ENCODE measurements at regions not wholly inside any gene's neighbourhood (a gene's known extent, or its start where the extent isn't known, plus 50 kb on each side); places are given as distances from the start of the nearest gene placed in this dataset.

- Histone ChIP-seq H3F3A (ENCODE audit: insufficient read depth, low read length) (no peaks in the 10 kb centered on the region), H3K79me2 (ENCODE audit: insufficient read depth, low read length) (no peaks in the 10 kb centered on the region), H3K27ac (ENCODE audit: low read depth, low read length, poor library complexity, severe bottlenecking) (no peak overlapping the region), H4K20me1 (ENCODE audit: insufficient read depth, low read length) (no peaks in the 10 kb centered on the region), H3K9me3 (ENCODE audit: low read length) (no peaks in the 10 kb centered on the region), H3K9ac (ENCODE audit: low read length) (no peak overlapping the region), H3K27me3 (ENCODE audit: insufficient read depth, low read length) (no peaks in the 10 kb centered on the region), H3K4me2 (ENCODE audit: low read length) (no peak overlapping the region), H2AFZ (ENCODE audit: low read length) (no peak overlapping the region), H3K4me3 (ENCODE audit: low read depth, low read length, poor library complexity, severe bottlenecking) (no peak overlapping the region), H3K9me2 (ENCODE audit: low read depth, low read length) (no peaks in the 10 kb centered on the region), H3K4me1 (ENCODE audit: insufficient read depth, low read length, severe bottlenecking) (no peaks in the 10 kb centered on the region), H3K36me3 (ENCODE audit: insufficient read depth, low read length) (no peaks in the 10 kb centered on the region)
- TF ChIP-seq EZH2 (IDR thresholded peaks at IDR 0.05; ENCODE audit: borderline replicate concordance, low read length) (no peak), CTCF (IDR thresholded peaks at IDR 0.05; ENCODE audit: low read length) (no peak)
Observed at GRCh38 chr4:24240655-24241054, 343.7 kb downstream of the DHX15 start.

GRCh38 chr4:24237709-24238108, 346.6 kb downstream of the DHX15 start:
- Histone ChIP-seq H3K27ac (ENCODE audit: low read depth, low read length, poor library complexity, severe bottlenecking) (no peak overlapping the region), H2AFZ (ENCODE audit: low read length) (no peak overlapping the region), H3K79me2 (ENCODE audit: insufficient read depth, low read length) (no peaks in the 10 kb centered on the region), H3K4me1 (ENCODE audit: insufficient read depth, low read length, severe bottlenecking) (no peaks in the 10 kb centered on the region), H3K9me3 (ENCODE audit: low read length) (no peaks in the 10 kb centered on the region), H3F3A (ENCODE audit: insufficient read depth, low read length) (no peaks in the 10 kb centered on the region), H3K9me2 (ENCODE audit: low read depth, low read length) (no peaks in the 10 kb centered on the region), H3K36me3 (ENCODE audit: insufficient read depth, low read length) (no peaks in the 10 kb centered on the region), H3K4me3 (ENCODE audit: low read depth, low read length, poor library complexity, severe bottlenecking) (no peak overlapping the region), H3K9ac (ENCODE audit: low read length) (no peak overlapping the region), H3K27me3 (ENCODE audit: insufficient read depth, low read length) (no peaks in the 10 kb centered on the region), H3K4me2 (ENCODE audit: low read length) (no peak overlapping the region), H4K20me1 (ENCODE audit: insufficient read depth, low read length) (no peaks in the 10 kb centered on the region)
- TF ChIP-seq CTCF (IDR thresholded peaks at IDR 0.05; ENCODE audit: low read length): no peak
- TF ChIP-seq EZH2 (IDR thresholded peaks at IDR 0.05; ENCODE audit: borderline replicate concordance, low read length): no peak

- H2AFZ ChIP-seq (ENCODE audit: low read length): no peak overlapping the region
- H3K79me2 ChIP-seq (ENCODE audit: insufficient read depth, low read length): no peaks in the 10 kb centered on the region
- no peak overlapping the region for H3K4me2 ChIP-seq (ENCODE audit: low read length)
- H3K9ac ChIP-seq (ENCODE audit: low read length): no peak overlapping the region
- no peaks in the 10 kb centered on the region for H3F3A ChIP-seq (ENCODE audit: insufficient read depth, low read length)
- no peak for TF ChIP-seq CTCF (IDR thresholded peaks at IDR 0.05; ENCODE audit: low read length)
- H3K9me2 ChIP-seq (ENCODE audit: low read depth, low read length): no peaks in the 10 kb centered on the region
- H3K4me1 ChIP-seq (ENCODE audit: insufficient read depth, low read length, severe bottlenecking): no peaks in the 10 kb centered on the region
- H3K27ac ChIP-seq (ENCODE audit: low read depth, low read length, poor library complexity, severe bottlenecking): no peak overlapping the region
- no peak overlapping the region for H3K4me3 ChIP-seq (ENCODE audit: low read depth, low read length, poor library complexity, severe bottlenecking)
- H3K36me3 ChIP-seq (ENCODE audit: insufficient read depth, low read length): no peaks in the 10 kb centered on the region
- H4K20me1 ChIP-seq (ENCODE audit: insufficient read depth, low read length): no peaks in the 10 kb centered on the region
- no peaks in the 10 kb centered on the region for H3K9me3 ChIP-seq (ENCODE audit: low read length)
- H3K27me3 ChIP-seq (ENCODE audit: insufficient read depth, low read length): no peaks in the 10 kb centered on the region
Observed at GRCh38 chr4:24236532-24236931, 346.7 kb upstream of the PPARGC1A start.

Data from OCI-LY1 (cell line).